ENCODE measurements at regions not wholly inside any gene's neighbourhood (a gene's known extent, or its start where the extent isn't known, plus 50 kb on each side); places are given as distances from the start of the nearest gene placed in this dataset.

- no peak for TF ChIP-seq HSF1 (IDR thresholded peaks at IDR 0.05; ENCODE audit: low read depth, low read length)
- TF ChIP-seq SRF (IDR thresholded peaks at IDR 0.05; ENCODE audit: low read depth in 2 of 2, low read length in 2 of 2), result no peak
- TF ChIP-seq MEF2A (IDR thresholded peaks at IDR 0.05; ENCODE audit: insufficient read depth, low read depth, low read length), result no peak
- TF ChIP-seq PML (IDR thresholded peaks at IDR 0.05; ENCODE audit: low read length), result no peak
These were observed 56.3 kb upstream of the PDE3B start (continued) for GRCh38 chr11:14587258-14587657.

- H3K36me3 ChIP-seq (ENCODE audit: control insufficient read depth in 2 of 2, insufficient read depth in 2 of 2, low read length in 1 of 2), result no peaks in the 10 kb centered on the region
- H3K4me1 ChIP-seq (ENCODE audit: control insufficient read depth, insufficient read depth, low read length), result no peaks in the 10 kb centered on the region
- no peak for FAIRE-seq
- no peaks in the 10 kb centered on the region for H4K20me1 ChIP-seq (ENCODE audit: control insufficient read depth, insufficient read depth)
- in situ Hi-C loops (cut with MboI), result no loop called here
- no peaks in the 10 kb centered on the region for H3K9me3 ChIP-seq (replicated peaks; ENCODE audit: control insufficient read depth, insufficient read depth, low read length)
- no peak overlapping the region for H3K4me2 ChIP-seq (ENCODE audit: control insufficient read depth, insufficient read depth)
- intact Hi-C loops (cut with micrococcal nuclease; ENCODE audit: unreplicated experiment), result no loop called here
- CTCF ChIA-PET, result no interaction called here
- RAD21 ChIA-PET (ENCODE audit: unreplicated experiment), result no interaction called here
- no peaks in the 10 kb centered on the region for H3K79me2 ChIP-seq (ENCODE audit: control insufficient read depth, insufficient read depth, low read length)
- no peak overlapping the region for H3K27ac ChIP-seq (ENCODE audit: control insufficient read depth, insufficient read depth)
- BruUV-seq (replicated peaks), result no TSS peak
- 46% methylated on average over 2 of the region's 2 CpGs for WGBS (ENCODE audit: insufficient coverage, insufficient replicate concordance, low lambda C conversion rate, missing lambda C conversion rate)
- no peaks in the 10 kb centered on the region for H3K27me3 ChIP-seq (replicated peaks in 1 of 2; ENCODE audit: control insufficient read depth in 2 of 2, insufficient read depth in 2 of 2, low read length in 1 of 2)
- no peak for TF ChIP-seq SREBF2 (IDR thresholded peaks at IDR 0.05; ENCODE audit: low read length)
- no peak for TF ChIP-seq STAT3 (IDR thresholded peaks at IDR 0.05; ENCODE audit: low read depth, low read length)
- TF ChIP-seq YBX1 (IDR thresholded peaks at IDR 0.05), result no peak
- TF ChIP-seq FOXM1 (IDR thresholded peaks at IDR 0.05; ENCODE audit: low read depth, low read length), result no peak
- TF ChIP-seq CREB1 (IDR thresholded peaks at IDR 0.05; ENCODE audit: low read depth), result no peak
- no peak for TF ChIP-seq POLR2A (IDR thresholded peaks at IDR 0.05; ENCODE audit: low read depth, low read length)
- no peak for TF ChIP-seq RAD21 (IDR thresholded peaks at IDR 0.05; ENCODE audit: insufficient read depth, low read depth, low read length)
- SMC1A ChIA-PET (ENCODE audit: uncharacterized antibody, unreplicated experiment), result no interaction called here
- POLR2A ChIA-PET, result no interaction called here
- DNase-seq (ENCODE audit: low read depth, low spot score), result no peak
- no peak for ATAC-seq
- no peak overlapping the region for H3K4me3 ChIP-seq
- no peak overlapping the region for H3K9ac ChIP-seq (ENCODE audit: control insufficient read depth, insufficient read depth, low read length)
- H2AFZ ChIP-seq (ENCODE audit: control insufficient read depth, low read depth, low read length), result no peak overlapping the region
These were observed 54.9 kb upstream of the PDE3B start for GRCh38 chr11:14588681-14589080.
